HL-60 (cell line): ENCODE measurements at regions not wholly inside any gene's neighbourhood (a gene's known extent, or its start where the extent isn't known, plus 50 kb on each side); places are given as distances from the start of the nearest gene placed in this dataset.

Experiments used
- DNase-seq, 2 experiments: peaks; one replicate each; pipeline ENCODE4 v3.0.0-alpha.2; 2010 to 2020; ENCODE audit warnings: low read depth in 1 of 2, low spot score in 1 of 2
- H3K27ac ChIP-seq: fragments of 250-450 bp; sonication (Bioruptor Pico); replicated peaks from 2 replicates; pipeline ENCODE4 v1.5.1; 2020; ENCODE audit warnings: mild to moderate bottlenecking, moderate library complexity
- H3K27me3 ChIP-seq: fragments of 250-450 bp; sonication (Bioruptor Pico); 2 replicates; pipeline ENCODE4 v1.5.1; 2021; ENCODE audit warnings: mild to moderate bottlenecking, moderate library complexity; ENCODE audit not compliant: insufficient read depth, poor library complexity, severe bottlenecking
- H3K4me3 ChIP-seq: replicated peaks from 2 replicates; pipeline ENCODE4 v1.5.1; 2011; ENCODE audit warnings: mild to moderate bottlenecking, control low read depth, low read length; ENCODE audit not compliant: insufficient read depth
- CTCF ChIP-seq: IDR thresholded peaks from one replicate; pipeline ENCODE4 v1.5.1; 2011; ENCODE audit warnings: low read length, control low read depth, inconsistent platforms; ENCODE audit not compliant: insufficient read depth
- GABPA ChIP-seq: IDR thresholded peaks from 2 replicates; pipeline ENCODE4 v1.6.1; 2012; ENCODE audit warnings: low read depth
- POLR2AphosphoS5 ChIP-seq: IDR thresholded peaks from 2 replicates; pipeline ENCODE4 v1.6.1; 2012; ENCODE audit warnings: low read depth
- SPI1 ChIP-seq: IDR thresholded peaks from 2 replicates; pipeline ENCODE4 v1.6.1; 2012; ENCODE audit warnings: low read depth, mild to moderate bottlenecking, borderline replicate concordance
- TF ChIP-seq, protein P1 (sequence below): IDR thresholded peaks from 2 replicates; pipeline ENCODE4 v1.6.1; 2012; ENCODE audit warnings: low read depth; ENCODE audit not compliant: insufficient replicate concordance

GRCh38 chr17:53137869-53138268 lies 684.9 kb upstream of the KIF2B start:
- no peak for DNase-seq
- TF ChIP-seq POLR2AphosphoS5 (no peak), GABPA (no peak)
- TF ChIP-seq, protein P1, sequence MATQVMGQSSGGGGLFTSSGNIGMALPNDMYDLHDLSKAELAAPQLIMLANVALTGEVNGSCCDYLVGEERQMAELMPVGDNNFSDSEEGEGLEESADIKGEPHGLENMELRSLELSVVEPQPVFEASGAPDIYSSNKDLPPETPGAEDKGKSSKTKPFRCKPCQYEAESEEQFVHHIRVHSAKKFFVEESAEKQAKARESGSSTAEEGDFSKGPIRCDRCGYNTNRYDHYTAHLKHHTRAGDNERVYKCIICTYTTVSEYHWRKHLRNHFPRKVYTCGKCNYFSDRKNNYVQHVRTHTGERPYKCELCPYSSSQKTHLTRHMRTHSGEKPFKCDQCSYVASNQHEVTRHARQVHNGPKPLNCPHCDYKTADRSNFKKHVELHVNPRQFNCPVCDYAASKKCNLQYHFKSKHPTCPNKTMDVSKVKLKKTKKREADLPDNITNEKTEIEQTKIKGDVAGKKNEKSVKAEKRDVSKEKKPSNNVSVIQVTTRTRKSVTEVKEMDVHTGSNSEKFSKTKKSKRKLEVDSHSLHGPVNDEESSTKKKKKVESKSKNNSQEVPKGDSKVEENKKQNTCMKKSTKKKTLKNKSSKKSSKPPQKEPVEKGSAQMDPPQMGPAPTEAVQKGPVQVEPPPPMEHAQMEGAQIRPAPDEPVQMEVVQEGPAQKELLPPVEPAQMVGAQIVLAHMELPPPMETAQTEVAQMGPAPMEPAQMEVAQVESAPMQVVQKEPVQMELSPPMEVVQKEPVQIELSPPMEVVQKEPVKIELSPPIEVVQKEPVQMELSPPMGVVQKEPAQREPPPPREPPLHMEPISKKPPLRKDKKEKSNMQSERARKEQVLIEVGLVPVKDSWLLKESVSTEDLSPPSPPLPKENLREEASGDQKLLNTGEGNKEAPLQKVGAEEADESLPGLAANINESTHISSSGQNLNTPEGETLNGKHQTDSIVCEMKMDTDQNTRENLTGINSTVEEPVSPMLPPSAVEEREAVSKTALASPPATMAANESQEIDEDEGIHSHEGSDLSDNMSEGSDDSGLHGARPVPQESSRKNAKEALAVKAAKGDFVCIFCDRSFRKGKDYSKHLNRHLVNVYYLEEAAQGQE = no peak
- Histone ChIP-seq H3K4me3 (no peak overlapping the region), H3K27me3 (peaks cover 4% of the 10 kb centered on the region), H3K27ac (no peak overlapping the region)

- Histone ChIP-seq H3K4me3 (no peak overlapping the region), H3K27ac (no peak overlapping the region), H3K27me3 (peaks cover 4% of the 10 kb centered on the region)
- TF ChIP-seq SPI1 (no peak), CTCF (no peak), GABPA (no peak), POLR2AphosphoS5 (no peak)
- TF ChIP-seq, protein P1 = no peak
- no peak for DNase-seq
Measured at GRCh38 chr17:53135969-53136368, 686.8 kb upstream of the KIF2B start.

GRCh38 chr17:53134548-53134947 lies 688.2 kb upstream of the KIF2B start:
- no peak for TF ChIP-seq SPI1
- no peak for TF ChIP-seq CTCF
- TF ChIP-seq GABPA = no peak
- TF ChIP-seq POLR2AphosphoS5 = no peak
- TF ChIP-seq, protein P1 = no peak
- no peak overlapping the region for H3K4me3 ChIP-seq
- no peak overlapping the region for H3K27ac ChIP-seq
- H3K27me3 ChIP-seq = peaks cover 4% of the 10 kb centered on the region
- DNase-seq = no peak

DNA sequence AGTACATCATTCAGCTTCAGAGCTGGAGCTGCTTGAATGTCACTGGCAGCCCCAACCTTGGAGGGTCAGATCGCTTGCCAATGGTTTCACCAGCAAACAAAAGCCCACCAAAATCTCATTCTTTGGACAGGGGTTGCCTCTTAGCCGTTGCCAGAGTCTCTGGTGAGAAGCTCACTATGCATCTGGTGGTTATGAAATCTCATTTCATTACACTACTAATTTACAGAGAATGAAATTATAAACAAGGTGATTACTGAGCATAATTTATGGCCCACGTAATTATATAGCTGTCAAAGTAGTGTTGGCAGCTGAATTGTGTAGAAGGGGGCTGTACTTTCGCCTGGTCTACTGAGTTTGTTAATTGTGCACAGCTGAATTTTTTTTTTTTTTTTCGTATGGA lies 688.9 kb upstream of the KIF2B start:
- no peak overlapping the region for H3K4me3 ChIP-seq
- no peak for TF ChIP-seq GABPA
- no peak for DNase-seq
- H3K27ac ChIP-seq = no peak overlapping the region
- H3K27me3 ChIP-seq = peaks cover 4% of the 10 kb centered on the region
